ENCODE measurements at regions not wholly inside any gene's neighbourhood (a gene's known extent, or its start where the extent isn't known, plus 50 kb on each side); places are given as distances from the start of the nearest gene placed in this dataset.
A peak's percentile ranks its signal among the peaks of the same experiment; 100 is the strongest.

DNA sequence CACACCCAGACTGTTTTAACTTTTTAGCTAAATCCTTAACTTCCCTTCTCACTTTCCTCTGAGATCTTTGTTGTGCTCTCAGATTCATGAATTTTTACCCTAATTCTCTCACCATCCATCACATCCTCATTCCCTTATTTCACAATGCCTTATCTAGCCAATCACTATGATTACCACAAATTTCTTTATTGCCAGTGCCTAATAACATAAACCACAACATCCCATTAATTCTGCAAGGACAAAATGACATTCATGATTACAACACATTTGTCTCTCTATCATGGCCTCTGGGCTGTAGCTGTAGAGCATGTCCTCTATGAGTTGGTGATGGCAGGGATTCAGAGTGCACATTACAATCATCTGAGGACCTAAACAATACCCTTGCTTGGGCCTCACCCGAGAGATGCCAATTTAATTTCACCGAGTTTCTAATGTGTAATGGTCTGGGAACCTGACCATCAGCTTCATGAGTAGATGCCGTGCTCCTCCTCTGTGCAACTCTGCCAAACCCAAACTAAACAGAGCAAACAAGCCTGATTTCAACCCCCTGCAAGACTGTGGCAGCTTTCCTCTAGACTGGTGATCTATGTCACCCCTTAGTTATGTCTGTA is 99.3 kb downstream of the SPTSSA start:
- Histone ChIP-seq H3K36me3 (ENCODE audit: control insufficient read depth in 2 of 3, insufficient read depth in 3 of 3, low read length in 3 of 3) (no peaks in the 10 kb centered on the region), H3K4me3 (ENCODE audit: low read length in 3 of 3) (no peak overlapping the region), H3K4me1 (ENCODE audit: control insufficient read depth in 2 of 3, insufficient read depth in 2 of 3, low read depth in 1 of 3, low read length in 3 of 3) (no peaks in the 10 kb centered on the region), H3K9ac (ENCODE audit: low read length in 3 of 3) (no peak overlapping the region), H3K27ac (ENCODE audit: low read depth in 2 of 2, low read length in 2 of 2) (no peak overlapping the region), H3K27me3 (ENCODE audit: control insufficient read depth, insufficient read depth, low read length) (no peaks in the 10 kb centered on the region), H3K9me3 (ENCODE audit: control insufficient read depth in 2 of 3, insufficient read depth in 1 of 3, low read length in 3 of 3) (no peaks in the 10 kb centered on the region)
- FAIRE-seq (no peak), DNase-seq (no peak)
- intact Hi-C loops (cut with DNase I) = no loop called here
- TF ChIP-seq, protein P1, sequence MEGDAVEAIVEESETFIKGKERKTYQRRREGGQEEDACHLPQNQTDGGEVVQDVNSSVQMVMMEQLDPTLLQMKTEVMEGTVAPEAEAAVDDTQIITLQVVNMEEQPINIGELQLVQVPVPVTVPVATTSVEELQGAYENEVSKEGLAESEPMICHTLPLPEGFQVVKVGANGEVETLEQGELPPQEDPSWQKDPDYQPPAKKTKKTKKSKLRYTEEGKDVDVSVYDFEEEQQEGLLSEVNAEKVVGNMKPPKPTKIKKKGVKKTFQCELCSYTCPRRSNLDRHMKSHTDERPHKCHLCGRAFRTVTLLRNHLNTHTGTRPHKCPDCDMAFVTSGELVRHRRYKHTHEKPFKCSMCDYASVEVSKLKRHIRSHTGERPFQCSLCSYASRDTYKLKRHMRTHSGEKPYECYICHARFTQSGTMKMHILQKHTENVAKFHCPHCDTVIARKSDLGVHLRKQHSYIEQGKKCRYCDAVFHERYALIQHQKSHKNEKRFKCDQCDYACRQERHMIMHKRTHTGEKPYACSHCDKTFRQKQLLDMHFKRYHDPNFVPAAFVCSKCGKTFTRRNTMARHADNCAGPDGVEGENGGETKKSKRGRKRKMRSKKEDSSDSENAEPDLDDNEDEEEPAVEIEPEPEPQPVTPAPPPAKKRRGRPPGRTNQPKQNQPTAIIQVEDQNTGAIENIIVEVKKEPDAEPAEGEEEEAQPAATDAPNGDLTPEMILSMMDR (IDR thresholded peaks at IDR 0.05; ENCODE audit: borderline replicate concordance, extremely low read depth, insufficient read depth) = no peak

DNA sequence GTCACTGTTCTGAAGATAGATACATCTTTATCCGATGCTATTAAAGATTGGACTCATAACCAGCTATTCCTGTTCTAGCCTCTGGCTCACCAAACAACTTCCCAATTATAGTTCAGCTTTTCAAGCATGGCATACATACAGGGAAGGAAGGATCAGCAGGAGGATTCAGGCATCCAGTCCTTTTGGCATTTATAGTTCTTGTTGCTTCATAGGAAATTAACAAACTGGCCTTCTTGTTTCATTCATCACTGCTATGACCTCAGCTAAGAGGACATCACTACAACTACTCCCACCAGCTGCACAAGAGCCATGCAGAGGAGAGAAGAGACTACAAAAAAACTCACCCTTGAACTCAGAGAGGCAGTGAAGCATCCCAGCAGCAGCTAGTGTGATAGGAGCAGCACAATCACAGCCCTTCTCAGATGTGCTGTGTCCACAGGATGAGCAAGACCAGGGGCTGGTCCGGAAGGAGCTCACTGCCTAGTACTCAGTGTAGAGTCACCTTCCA is 100.5 kb downstream of the SPTSSA start:
- Histone ChIP-seq H3K9me3 (ENCODE audit: control insufficient read depth in 2 of 3, insufficient read depth in 1 of 3, low read length in 3 of 3) (no peaks in the 10 kb centered on the region), H3K4me3 (ENCODE audit: low read length in 3 of 3) (no peak overlapping the region), H3K9ac (ENCODE audit: low read length in 3 of 3) (no peak overlapping the region), H3K4me1 (ENCODE audit: control insufficient read depth in 2 of 3, insufficient read depth in 2 of 3, low read depth in 1 of 3, low read length in 3 of 3) (no peaks in the 10 kb centered on the region), H3K27me3 (ENCODE audit: control insufficient read depth, insufficient read depth, low read length) (no peaks in the 10 kb centered on the region), H3K36me3 (ENCODE audit: control insufficient read depth in 2 of 3, insufficient read depth in 3 of 3, low read length in 3 of 3) (no peaks in the 10 kb centered on the region), H3K27ac (ENCODE audit: low read depth in 2 of 2, low read length in 2 of 2) (no peak overlapping the region)
- intact Hi-C loops (cut with DNase I) = no loop called here
- FAIRE-seq = no peak
- peak in 4 of 5 donors; percentile 44 to 68 (median 56) for DNase-seq
- TF ChIP-seq, protein P1 (IDR thresholded peaks at IDR 0.05; ENCODE audit: borderline replicate concordance, extremely low read depth, insufficient read depth) = no peak

DNA sequence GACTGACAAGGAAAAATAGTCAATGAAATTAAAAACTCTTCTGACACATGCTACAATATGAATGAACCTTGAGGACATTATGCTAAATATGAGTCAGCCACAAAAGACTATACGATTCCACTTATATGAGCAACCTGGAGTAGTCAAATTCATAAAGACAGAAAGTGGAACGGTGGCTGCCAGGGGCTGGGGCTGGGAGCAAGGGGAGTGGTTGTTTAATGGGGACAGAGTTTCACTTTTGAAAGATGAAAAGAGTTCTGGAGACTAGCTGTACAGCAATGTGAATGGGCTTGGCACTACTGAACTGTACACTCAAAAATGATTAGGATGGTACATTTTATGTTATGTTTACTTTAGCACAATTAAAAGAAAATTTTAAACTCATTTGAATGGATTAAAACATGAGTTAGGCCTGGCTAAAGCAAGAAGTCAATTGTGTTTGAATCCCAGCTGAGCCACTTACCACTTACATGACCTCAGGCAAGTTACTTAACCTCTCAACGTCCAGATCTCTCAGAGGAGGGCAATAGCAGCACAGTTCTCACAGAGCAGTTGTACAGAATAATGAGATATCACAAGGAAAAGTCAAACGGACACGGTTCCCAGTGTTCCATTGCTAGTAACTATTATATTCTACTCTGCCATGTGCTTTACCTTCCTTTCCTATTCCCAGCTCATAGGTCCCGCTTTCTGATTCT is 102.5 kb downstream of the SPTSSA start:
- H3K27ac ChIP-seq (ENCODE audit: low read depth in 2 of 2, low read length in 2 of 2) = no peak overlapping the region
- no peaks in the 10 kb centered on the region for H3K27me3 ChIP-seq (ENCODE audit: control insufficient read depth, insufficient read depth, low read length)
- no peak overlapping the region for H3K4me3 ChIP-seq (ENCODE audit: low read length in 3 of 3)
- no peak overlapping the region for H3K9ac ChIP-seq (ENCODE audit: low read length in 3 of 3)
- intact Hi-C loops (cut with DNase I) = no loop called here
- TF ChIP-seq, protein P1 (IDR thresholded peaks at IDR 0.05; ENCODE audit: borderline replicate concordance, extremely low read depth, insufficient read depth) = no peak
- FAIRE-seq (no peak), DNase-seq (no peak)
- H3K36me3 ChIP-seq (ENCODE audit: control insufficient read depth in 2 of 3, insufficient read depth in 3 of 3, low read length in 3 of 3) = no peaks in the 10 kb centered on the region
- no peaks in the 10 kb centered on the region for H3K9me3 ChIP-seq (ENCODE audit: control insufficient read depth in 2 of 3, insufficient read depth in 1 of 3, low read length in 3 of 3)
- H3K4me1 ChIP-seq (ENCODE audit: control insufficient read depth in 2 of 3, insufficient read depth in 2 of 3, low read depth in 1 of 3, low read length in 3 of 3) = no peaks in the 10 kb centered on the region
